Breast epithelium (tissue), 3 donors: ENCODE measurements at regions not wholly inside any gene's neighbourhood (a gene's known extent, or its start where the extent isn't known, plus 50 kb on each side); places are given as distances from the start of the nearest gene placed in this dataset.

ENCODE experiments used
- POLR2A ChIP-seq: fragments of 450-650 bp; IDR thresholded peaks from one replicate; pipeline ENCODE4 v1.6.1; 2016; ENCODE audit warnings: antibody characterized with exemption, mild to moderate bottlenecking, moderate library complexity
- POLR2AphosphoS5 ChIP-seq, 3 donors: sonication (generic); formaldehyde crosslinking; IDR thresholded peaks; one replicate each; pipeline ENCODE4 v1.6.1; 2017; ENCODE audit warnings: antibody characterized with exemption in 3 of 3
- TF ChIP-seq, protein P1 (sequence below), 3 donors: fragments of 450-650 bp; IDR thresholded peaks; one replicate each; pipeline ENCODE4 v1.5.1; 2016 to 2017; ENCODE audit warnings: antibody characterized with exemption in 3 of 3, mild to moderate bottlenecking in 3 of 3, moderate library complexity in 3 of 3

- TF ChIP-seq, protein P1, sequence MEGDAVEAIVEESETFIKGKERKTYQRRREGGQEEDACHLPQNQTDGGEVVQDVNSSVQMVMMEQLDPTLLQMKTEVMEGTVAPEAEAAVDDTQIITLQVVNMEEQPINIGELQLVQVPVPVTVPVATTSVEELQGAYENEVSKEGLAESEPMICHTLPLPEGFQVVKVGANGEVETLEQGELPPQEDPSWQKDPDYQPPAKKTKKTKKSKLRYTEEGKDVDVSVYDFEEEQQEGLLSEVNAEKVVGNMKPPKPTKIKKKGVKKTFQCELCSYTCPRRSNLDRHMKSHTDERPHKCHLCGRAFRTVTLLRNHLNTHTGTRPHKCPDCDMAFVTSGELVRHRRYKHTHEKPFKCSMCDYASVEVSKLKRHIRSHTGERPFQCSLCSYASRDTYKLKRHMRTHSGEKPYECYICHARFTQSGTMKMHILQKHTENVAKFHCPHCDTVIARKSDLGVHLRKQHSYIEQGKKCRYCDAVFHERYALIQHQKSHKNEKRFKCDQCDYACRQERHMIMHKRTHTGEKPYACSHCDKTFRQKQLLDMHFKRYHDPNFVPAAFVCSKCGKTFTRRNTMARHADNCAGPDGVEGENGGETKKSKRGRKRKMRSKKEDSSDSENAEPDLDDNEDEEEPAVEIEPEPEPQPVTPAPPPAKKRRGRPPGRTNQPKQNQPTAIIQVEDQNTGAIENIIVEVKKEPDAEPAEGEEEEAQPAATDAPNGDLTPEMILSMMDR (IDR thresholded peaks at IDR 0.05): no peak
- TF ChIP-seq POLR2AphosphoS5 (IDR thresholded peaks at IDR 0.05): no peak
- no peak for TF ChIP-seq POLR2A
Observed at GRCh38 chr6:65814071-65814470, 107.0 kb upstream of the EYS start.
